KMS-11 (cell line): ENCODE measurements at regions not wholly inside any gene's neighbourhood (a gene's known extent, or its start where the extent isn't known, plus 50 kb on each side); places are given as distances from the start of the nearest gene placed in this dataset.

Experiments
- H2AFZ ChIP-seq: fragments of 200-600 bp; sonication (generic); 2 replicates; pipeline ENCODE4 v1.6.1; 2016; ENCODE audit warnings: antibody characterized with exemption, mixed run types, low read depth
- H3K27ac ChIP-seq: fragments of 200-600 bp; sonication (generic); 2 replicates; pipeline ENCODE4 v1.6.1; 2016; ENCODE audit warnings: mild to moderate bottlenecking, mixed run types
- H3K27me3 ChIP-seq: fragments of 200-600 bp; sonication (generic); 2 replicates; pipeline ENCODE4 v1.6.1; 2017; ENCODE audit warnings: mild to moderate bottlenecking, low read depth, mixed run types, moderate library complexity; ENCODE audit not compliant: insufficient read depth
- H3K36me3 ChIP-seq: fragments of 200-600 bp; sonication (generic); 2 replicates; pipeline ENCODE4 v1.6.1; 2017; ENCODE audit warnings: mild to moderate bottlenecking, mixed run types; ENCODE audit not compliant: insufficient read depth
- H3K4me1 ChIP-seq: fragments of 200-600 bp; sonication (generic); 2 replicates; pipeline ENCODE4 v1.6.1; 2016; ENCODE audit warnings: mild to moderate bottlenecking, low read depth, mixed run types; ENCODE audit not compliant: poor library complexity, severe bottlenecking
- H3K4me2 ChIP-seq: fragments of 200-600 bp; sonication (generic); 2 replicates; pipeline ENCODE4 v1.7.0; 2016; ENCODE audit warnings: mild to moderate bottlenecking, mixed run types
- H3K4me3 ChIP-seq: fragments of 200-600 bp; sonication (generic); IDR thresholded peaks from 2 replicates; pipeline ENCODE4 v1.6.1; 2017; ENCODE audit warnings: low read depth, low read length, mixed read lengths; ENCODE audit not compliant: insufficient read depth
- H3K79me2 ChIP-seq: fragments of 200-600 bp; sonication (generic); 2 replicates; pipeline ENCODE4 v1.6.1; 2016; ENCODE audit warnings: low read depth, mixed run types; ENCODE audit not compliant: insufficient read depth
- H3K9ac ChIP-seq: fragments of 200-600 bp; sonication (generic); 2 replicates; pipeline ENCODE4 v1.6.1; 2016; ENCODE audit warnings: mild to moderate bottlenecking, mixed run types
- H4K20me1 ChIP-seq: fragments of 200-600 bp; sonication (generic); 2 replicates; pipeline ENCODE4 v1.6.1; 2016; ENCODE audit warnings: mild to moderate bottlenecking, mixed run types; ENCODE audit not compliant: insufficient read depth
- CTCF ChIP-seq: fragments of 200-600 bp; sonication (generic); conservative IDR thresholded peaks from 2 replicates; pipeline ENCODE4 v1.6.1; 2017; ENCODE audit warnings: low read depth, mild to moderate bottlenecking, antibody characterized with exemption, low read length, moderate library complexity, mixed read lengths

DNA sequence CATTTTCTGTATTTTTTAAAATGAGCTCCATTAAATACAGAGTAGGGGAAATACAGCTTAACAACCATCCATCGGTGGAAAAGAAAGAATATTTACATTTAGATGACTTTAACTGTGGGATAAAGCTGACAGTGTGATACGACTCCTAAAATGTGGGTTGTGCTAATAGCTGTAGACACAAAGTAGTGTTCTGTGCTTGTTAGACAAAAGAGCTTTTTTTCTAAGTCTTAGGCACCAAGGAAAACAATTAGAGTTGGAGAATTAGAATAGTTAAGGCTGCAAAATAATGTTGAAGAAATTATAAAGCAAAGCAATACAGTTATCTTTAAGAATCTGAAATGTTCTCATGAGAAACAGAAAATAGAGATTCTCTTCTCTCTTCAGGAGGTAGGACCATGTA is 307.7 kb upstream of the KIRREL3 start:
- Histone ChIP-seq H3K27ac (no peak overlapping the region), H3K4me3 (no peak overlapping the region), H4K20me1 (no peaks in the 10 kb centered on the region), H3K4me1 (no peaks in the 10 kb centered on the region), H3K9ac (no peak overlapping the region), H3K79me2 (no peaks in the 10 kb centered on the region), H2AFZ (no peak overlapping the region), H3K4me2 (no peak overlapping the region), H3K36me3 (no peaks in the 10 kb centered on the region), H3K27me3 (no peaks in the 10 kb centered on the region)
- TF ChIP-seq CTCF: no peak

DNA sequence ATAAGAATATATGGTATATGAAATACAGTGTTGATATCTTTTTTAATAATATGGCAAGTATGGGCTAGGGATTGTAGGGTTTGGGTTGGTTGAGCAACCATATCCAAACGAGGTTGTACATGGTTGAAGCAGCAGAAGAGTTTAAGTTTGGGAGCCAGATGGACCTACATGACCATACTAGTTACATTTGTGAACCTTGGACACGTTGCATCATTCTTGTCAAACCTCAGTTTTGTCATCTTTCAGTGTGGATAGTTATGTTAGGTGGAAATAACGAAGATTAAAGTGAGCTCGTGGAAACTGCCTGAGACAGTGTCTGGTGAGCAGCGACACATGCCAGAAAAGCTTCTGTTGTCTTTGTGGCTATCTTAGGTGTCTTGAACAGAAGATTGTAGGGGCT is 307.1 kb upstream of the KIRREL3 start:
- Histone ChIP-seq H3K36me3 (no peaks in the 10 kb centered on the region), H3K27me3 (no peaks in the 10 kb centered on the region), H4K20me1 (no peaks in the 10 kb centered on the region), H3K79me2 (no peaks in the 10 kb centered on the region), H3K4me1 (no peaks in the 10 kb centered on the region), H3K9ac (no peak overlapping the region), H3K27ac (no peak overlapping the region), H2AFZ (no peak overlapping the region), H3K4me2 (no peak overlapping the region), H3K4me3 (no peak overlapping the region)
- TF ChIP-seq CTCF: no peak

DNA sequence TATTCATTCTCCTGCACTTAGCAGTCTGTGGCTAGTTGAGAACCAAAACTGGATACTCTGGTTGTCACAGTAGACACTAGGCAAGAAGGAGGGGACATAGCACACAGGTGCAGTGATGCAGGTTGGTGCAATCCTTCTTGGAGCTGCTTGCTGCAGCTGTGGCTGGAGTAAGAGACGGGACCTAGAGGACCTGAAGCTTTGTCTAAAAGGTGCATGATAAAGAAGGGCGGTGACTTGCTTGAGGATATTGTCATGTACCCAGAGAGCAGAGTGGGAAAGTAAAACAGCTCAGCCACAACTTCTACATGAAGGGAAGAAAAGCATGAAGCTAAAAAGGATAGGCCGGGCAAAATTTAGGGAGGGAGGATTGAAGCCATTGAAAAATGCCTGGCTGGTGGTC is 304.1 kb upstream of the KIRREL3 start:
- H3K79me2 ChIP-seq: no peaks in the 10 kb centered on the region
- H4K20me1 ChIP-seq: no peaks in the 10 kb centered on the region
- no peak overlapping the region for H3K4me2 ChIP-seq
- H3K4me1 ChIP-seq: no peaks in the 10 kb centered on the region
- TF ChIP-seq CTCF: no peak
- no peak overlapping the region for H2AFZ ChIP-seq
- no peak overlapping the region for H3K4me3 ChIP-seq
- no peak overlapping the region for H3K9ac ChIP-seq
- no peaks in the 10 kb centered on the region for H3K27me3 ChIP-seq
- H3K36me3 ChIP-seq: no peaks in the 10 kb centered on the region
- no peak overlapping the region for H3K27ac ChIP-seq

- Histone ChIP-seq H3K4me2 (no peak overlapping the region), H3K4me3 (no peak overlapping the region), H3K79me2 (no peaks in the 10 kb centered on the region), H3K27me3 (no peaks in the 10 kb centered on the region), H3K9ac (no peak overlapping the region), H2AFZ (no peak overlapping the region), H3K27ac (no peak overlapping the region), H4K20me1 (no peaks in the 10 kb centered on the region), H3K4me1 (no peaks in the 10 kb centered on the region), H3K36me3 (no peaks in the 10 kb centered on the region)
- TF ChIP-seq CTCF: no peak
Measured at GRCh38 chr11:127288926-127289325, 288.4 kb upstream of the KIRREL3 start.

DNA sequence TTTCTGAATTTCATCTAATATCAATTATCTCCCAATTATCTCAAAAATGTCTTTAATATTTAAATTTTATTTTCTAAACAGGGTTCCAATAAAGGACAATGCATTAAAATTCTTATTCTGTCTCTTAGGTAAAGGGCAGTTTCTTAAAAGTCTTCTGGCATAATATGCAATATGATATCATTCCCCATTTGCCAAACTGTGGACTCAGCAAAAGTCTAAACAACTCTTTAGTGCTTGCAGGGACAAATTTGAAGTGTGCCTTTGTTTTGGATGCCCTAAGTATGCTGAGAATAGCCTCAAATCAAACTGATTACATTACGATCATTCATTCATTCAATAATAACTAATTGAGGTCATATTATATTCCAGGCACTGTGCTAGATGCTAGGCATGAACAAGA is 281.0 kb upstream of the KIRREL3 start:
- H3K4me1 ChIP-seq: no peaks in the 10 kb centered on the region
- no peak overlapping the region for H2AFZ ChIP-seq

More for the DNA sequence above, 281.0 kb upstream of the KIRREL3 start:
- H3K27me3 ChIP-seq: no peaks in the 10 kb centered on the region
- no peak for TF ChIP-seq CTCF
- no peaks in the 10 kb centered on the region for H4K20me1 ChIP-seq
- H3K4me2 ChIP-seq: no peak overlapping the region
- no peak overlapping the region for H3K27ac ChIP-seq
- no peak overlapping the region for H3K9ac ChIP-seq
- H3K4me3 ChIP-seq: no peak overlapping the region
- no peaks in the 10 kb centered on the region for H3K79me2 ChIP-seq
- H3K36me3 ChIP-seq: no peaks in the 10 kb centered on the region
